HG02852 (cell line): ENCODE measurements at regions not wholly inside any gene's neighbourhood (a gene's known extent, or its start where the extent isn't known, plus 50 kb on each side); places are given as distances from the start of the nearest gene placed in this dataset.
"Not testable (repeated sequence)": the region's sequence is repeated elsewhere in the genome, so short reads cannot be mapped to it uniquely, and the experiment has no call there.

Experiments used
- ATAC-seq: cut with Tn5 transposase; IDR thresholded peaks from one replicate; pipeline ENCODE4 v1.9.1; 2021; ENCODE audit warnings: mild to moderate bottlenecking, moderate library complexity; ENCODE audit not compliant: unreplicated experiment

GRCh38 chr3:106071306-106071705 lies 202.5 kb upstream of the CBLB start:
- no peak for ATAC-seq

GRCh38 chr3:106072596-106072995 lies 203.8 kb upstream of the CBLB start:
- not testable (repeated sequence) for ATAC-seq

DNA sequence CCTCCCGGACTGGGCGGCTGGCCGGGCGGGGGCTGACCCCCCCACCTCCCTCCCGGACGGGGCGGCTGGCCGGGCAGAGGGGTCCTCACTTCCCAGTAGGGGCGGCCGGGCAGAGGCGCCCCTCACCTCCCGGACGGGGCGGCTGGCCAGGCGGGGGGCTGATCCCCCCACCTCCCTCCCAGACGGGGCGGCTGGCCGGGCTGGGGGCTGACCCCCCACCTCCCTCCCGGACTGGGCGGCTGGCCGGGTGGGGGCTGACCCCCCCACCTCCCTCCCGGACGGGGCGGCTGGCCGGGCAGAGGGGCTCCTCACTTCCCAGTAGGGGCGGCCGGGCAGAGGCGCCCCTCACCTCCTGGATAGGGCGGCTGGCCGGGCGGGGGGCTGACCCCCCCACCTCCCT lies 205.0 kb upstream of the CBLB start:
- not testable (repeated sequence) for ATAC-seq

DNA sequence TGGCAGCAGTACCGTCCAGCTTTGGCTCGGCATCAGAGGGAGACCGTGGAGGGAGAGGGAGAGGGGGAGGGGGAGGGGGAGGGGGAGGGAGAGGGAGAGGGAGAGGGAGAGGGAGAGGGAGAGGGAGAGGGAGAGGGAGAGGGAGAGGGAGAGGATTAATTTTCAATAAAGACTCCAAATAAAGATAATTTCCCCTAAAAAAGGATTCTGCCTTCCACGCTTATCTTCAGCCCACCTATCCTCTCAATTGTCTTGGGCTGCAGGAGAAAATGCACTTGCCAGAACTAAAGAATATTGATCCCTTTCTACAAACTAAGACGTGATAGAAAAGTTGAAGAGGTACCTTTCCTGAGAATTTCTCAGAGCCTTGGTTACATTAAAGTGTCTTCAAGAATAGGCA lies 206.9 kb upstream of the CBLB start:
- not testable (repeated sequence) for ATAC-seq

GRCh38 chr3:106078635-106079034 lies 209.8 kb upstream of the CBLB start:
- no peak for ATAC-seq

GRCh38 chr3:106082616-106083015 lies 213.8 kb upstream of the CBLB start:
- peak; percentile 10 for ATAC-seq

- no peak for ATAC-seq
Measured at GRCh38 chr3:106083207-106083606, 214.4 kb upstream of the CBLB start.

- no peak for ATAC-seq
Measured at GRCh38 chr3:106083854-106084253, 215.0 kb upstream of the CBLB start.

GRCh38 chr3:106086038-106086437 lies 217.2 kb upstream of the CBLB start:
- no peak for ATAC-seq

GRCh38 chr3:106086636-106087035 lies 217.8 kb upstream of the CBLB start:
- ATAC-seq: no peak

DNA sequence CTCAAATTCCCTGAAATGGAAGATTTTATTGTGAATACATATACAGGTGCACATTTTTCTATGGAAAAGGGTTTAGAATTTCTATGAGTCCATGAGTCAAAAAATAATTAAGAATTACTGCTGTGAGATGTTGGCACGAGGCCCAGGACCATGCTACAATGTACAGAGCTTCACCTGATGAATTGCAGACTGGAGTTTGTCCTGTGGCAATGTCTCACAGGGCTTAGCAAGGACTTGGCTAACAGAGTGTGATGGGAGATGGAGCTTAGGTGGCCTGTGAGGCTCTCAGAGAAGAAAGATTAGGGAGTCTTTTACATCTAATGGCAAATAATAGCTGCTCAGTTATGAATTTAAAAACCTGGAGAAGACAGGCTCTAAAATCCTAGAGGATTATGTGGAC lies 219.5 kb upstream of the CBLB start:
- ATAC-seq: no peak

DNA sequence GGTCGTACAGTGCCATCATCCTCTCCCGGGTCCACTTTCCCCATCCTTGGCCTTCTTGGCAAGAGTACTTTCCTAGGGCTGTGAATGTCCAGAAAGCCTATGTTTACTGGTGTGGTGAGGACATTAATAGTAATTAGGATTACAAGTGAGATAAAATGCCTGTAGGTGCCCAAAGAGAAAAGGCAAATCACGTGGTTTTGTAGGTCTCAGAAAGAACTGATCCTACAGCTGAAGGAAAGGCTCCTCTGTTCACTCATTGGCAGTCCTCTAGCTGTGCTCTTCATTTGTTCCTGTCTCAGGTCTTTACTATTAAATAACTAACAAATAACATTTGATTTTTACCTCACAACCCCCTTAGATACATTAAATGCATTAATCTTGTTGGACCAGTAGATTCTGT lies 220.1 kb upstream of the CBLB start:
- ATAC-seq: no peak

DNA sequence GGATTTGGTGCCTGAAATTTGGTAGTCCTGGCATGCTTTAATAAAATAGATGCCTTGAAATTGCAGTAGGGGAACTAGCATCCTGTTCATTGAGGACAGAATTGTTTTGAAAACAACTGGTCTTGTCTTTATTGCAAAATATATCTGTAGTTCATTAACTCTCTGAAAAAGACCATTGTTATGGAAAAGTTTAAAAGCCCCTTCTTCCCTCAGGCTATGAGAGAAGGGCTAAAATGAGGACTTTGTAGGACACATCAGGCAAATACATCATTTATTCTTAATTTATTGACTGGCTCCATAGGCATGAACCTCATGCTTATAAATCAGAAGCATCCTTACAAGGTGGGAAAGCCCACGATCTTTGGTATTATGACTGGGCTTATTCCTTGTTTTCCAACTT lies 221.0 kb upstream of the CBLB start:
- ATAC-seq: no peak

DNA sequence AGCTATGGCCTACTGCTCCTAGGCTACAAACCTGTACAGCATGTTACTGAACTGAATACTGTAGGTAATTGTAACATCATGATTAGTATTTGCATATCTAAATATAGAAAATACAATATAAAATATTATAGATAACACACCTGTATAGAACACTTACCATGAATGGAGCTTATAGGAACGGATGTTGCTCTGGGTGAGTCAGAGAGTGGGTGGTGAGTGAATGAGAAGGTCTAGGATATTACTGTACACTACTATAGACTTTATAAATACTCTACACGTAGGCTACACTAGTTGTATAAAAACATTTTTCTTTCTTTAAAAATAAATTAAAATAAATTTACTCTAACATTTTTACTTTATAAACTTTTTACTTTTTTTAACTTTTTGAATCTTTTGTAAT lies 224.0 kb upstream of the CBLB start:
- no peak for ATAC-seq

DNA sequence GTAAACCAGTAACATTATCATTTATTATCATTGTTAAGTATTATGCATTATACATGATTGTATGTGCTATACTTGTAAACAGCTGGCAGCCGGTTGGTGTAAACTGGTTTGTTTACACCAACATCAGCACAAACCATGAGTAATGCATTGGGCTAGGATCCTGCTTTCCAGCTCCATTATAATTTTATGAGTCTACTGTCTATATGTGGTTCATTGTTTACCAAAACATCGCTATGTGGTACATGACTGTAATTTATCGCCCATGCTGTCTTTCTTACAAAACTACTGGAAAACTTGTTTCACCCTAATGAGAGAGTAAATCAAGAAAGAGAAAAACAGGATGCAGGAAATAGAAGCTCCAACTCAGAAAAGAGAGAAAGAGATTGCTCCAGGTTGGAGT lies 224.8 kb upstream of the CBLB start:
- ATAC-seq: no peak

DNA sequence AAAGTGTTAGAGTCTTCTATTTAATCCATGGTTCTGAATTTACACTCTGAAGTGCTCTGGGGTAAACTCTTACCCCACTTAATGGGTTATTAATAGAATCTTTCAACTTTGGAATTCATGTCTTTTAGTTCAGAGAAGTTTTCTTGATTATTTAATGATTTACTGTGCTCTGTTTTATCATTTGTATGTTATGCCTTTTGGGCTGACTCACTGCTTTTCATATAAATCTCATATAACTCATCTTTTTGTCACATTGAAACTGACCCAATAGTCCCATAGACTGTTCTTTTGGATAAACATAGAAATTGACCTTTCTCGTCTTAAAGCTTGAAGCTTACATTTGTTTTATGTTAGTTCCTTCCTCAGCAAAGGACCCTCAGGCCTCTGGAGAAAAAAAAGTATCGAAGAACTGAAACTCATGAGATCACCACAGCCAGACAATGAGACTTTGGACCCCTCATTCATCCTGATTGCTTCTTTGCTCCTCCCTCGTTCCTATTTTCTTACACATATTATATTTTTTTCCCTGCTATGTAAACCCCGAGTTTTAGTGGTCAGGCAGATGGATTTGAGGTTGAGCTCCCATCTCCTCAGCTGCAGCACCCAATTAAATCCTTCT lies 229.1 kb upstream of the CBLB start:
- ATAC-seq: no peak

DNA sequence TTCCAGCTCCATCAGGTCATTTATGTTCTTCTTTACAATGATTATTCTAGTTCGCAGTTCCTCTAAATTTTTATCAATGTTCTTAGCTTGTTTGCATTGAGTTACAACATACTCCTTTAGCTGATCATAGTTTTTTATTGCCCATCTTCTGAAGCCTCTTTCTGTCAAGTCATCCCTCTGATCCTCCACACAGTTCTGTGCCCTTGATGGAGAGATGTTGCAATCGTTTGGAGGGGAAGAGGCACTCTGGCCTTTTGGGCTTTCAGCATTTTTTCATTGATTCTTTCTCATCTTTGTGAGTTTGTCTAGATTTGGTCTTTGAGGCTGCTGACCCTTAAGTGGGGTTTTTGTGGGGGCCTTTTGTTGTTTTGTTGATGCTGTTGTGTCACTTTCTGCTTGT lies 234.6 kb upstream of the CBLB start:
- no peak for ATAC-seq

GRCh38 chr3:106104078-106104477 lies 235.3 kb upstream of the CBLB start:
- ATAC-seq: no peak

DNA sequence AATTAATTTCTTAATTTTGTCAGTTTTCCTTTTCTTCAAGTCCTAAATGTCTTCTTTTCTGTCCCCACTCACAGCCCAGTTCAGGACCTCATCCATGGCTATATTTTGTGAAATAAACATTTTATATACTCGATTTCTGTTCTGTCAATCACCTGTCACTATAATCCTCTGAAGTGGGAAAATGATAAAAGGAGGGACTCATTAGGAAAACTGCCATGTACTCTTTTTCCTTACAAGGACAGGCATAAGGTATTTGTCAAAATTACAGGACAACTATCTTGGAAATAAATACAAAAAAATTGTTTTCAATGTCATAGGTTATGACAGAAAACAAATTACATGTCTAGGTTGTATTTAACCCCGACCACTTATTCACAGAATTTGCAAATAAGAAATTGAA lies 240.1 kb upstream of the CBLB start:
- no peak for ATAC-seq

DNA sequence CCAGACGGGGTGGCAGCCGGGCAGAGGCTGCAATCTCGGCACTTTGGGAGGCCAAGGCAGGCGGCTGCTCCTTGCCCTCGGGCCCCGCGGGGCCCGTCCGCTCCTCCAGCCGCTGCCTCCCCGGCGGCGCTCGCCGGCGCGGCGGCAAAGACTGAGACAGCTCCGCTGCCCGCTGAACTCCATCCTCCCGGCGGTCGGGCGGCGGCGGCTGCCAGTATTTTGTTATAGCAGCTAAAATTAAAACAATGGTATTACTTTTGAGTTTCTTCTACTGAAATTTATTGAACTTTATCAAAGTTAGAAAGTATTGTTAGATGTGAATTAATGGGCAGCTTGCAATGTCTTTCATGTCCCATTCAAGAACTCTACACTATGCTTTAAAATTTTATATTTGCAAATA lies 243.7 kb upstream of the CBLB start:
- not testable (repeated sequence) for ATAC-seq

- ATAC-seq: no peak
Measured at GRCh38 chr3:106113747-106114146, 244.9 kb upstream of the CBLB start.

DNA sequence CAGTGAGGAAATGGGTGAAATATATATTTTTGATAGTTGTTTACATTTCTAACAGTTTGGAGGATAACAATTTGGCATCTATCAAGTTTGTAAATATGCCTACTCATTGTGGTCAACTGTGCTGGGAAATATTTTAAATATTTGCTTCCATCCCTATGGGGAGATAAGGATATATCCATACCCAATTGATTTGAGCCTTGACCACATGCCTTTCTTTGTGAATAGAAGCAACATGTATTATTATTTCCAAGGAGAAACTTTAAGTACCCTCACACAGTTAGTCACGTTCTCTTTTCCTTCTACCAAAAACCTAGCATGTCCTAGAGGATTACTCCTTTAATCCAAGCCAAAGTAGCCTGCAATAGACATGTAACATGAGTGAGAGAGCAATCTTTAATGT lies 245.4 kb upstream of the CBLB start:
- ATAC-seq: no peak

DNA sequence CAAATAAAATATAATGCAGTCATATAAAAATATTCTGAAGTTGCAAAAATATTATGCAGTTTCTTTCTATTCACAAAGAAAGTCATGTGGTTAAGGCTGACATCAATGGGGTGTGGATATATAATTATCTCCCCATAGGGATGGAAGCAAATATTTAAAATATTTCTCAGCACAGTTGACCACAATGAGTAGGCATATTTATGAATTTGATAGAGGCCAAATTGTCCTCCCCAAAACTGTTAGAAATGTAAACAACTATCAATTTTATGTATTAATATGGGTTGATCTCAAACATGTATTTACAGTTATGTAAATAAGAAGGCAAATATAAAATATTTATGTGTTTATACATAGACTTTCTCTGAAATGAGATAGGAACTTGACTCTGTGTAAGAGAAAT lies 246.0 kb upstream of the CBLB start:
- ATAC-seq: no peak

DNA sequence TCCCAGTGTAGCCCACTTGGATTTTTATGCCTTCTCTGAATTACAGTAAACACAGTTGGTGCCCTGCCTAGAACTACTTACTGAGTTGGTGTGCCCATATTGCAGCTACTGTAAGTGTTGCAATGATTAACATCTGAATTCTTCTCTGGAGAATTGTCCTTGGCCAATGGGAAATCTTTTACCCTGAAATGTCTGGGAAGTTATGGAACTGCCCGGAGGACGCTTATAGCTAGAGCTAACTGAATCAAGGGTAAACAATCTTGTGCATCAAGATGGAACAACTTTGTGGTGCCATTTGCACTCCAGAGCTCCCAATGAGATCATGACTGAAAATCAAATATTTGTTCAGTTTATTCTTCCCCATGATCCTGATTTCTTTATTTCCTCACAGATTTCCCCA lies 246.7 kb upstream of the CBLB start:
- ATAC-seq: no peak
